Endodermal cell (in vitro differentiated cells): ENCODE measurements at regions not wholly inside any gene's neighbourhood (a gene's known extent, or its start where the extent isn't known, plus 50 kb on each side); places are given as distances from the start of the nearest gene placed in this dataset.
"Not testable (repeated sequence)": the region's sequence is repeated elsewhere in the genome, so short reads cannot be mapped to it uniquely, and the experiment has no call there.

ENCODE experiments used
- DNase-seq: peaks from one replicate; pipeline ENCODE4 v3.0.0-alpha.2; 2017
- H3K27ac ChIP-seq: 2 replicates; pipeline ENCODE4 v1.5.1; 2013; ENCODE audit warnings: mild to moderate bottlenecking, low read depth, low read length, moderate library complexity
- H3K27me3 ChIP-seq: 2 replicates; pipeline ENCODE4 v1.6.1; 2013; ENCODE audit warnings: mild to moderate bottlenecking, low read length, moderate library complexity; ENCODE audit not compliant: insufficient read depth, control insufficient read depth, poor library complexity, severe bottlenecking
- H3K36me3 ChIP-seq: 2 replicates; pipeline ENCODE4 v1.7.0; 2013; ENCODE audit warnings: mild to moderate bottlenecking, low read length, moderate library complexity; ENCODE audit not compliant: control insufficient read depth, insufficient read depth
- H3K4me1 ChIP-seq: one replicate; pipeline ENCODE4 v1.7.0; 2013; ENCODE audit warnings: low read length; ENCODE audit not compliant: control insufficient read depth, insufficient read depth
- H3K4me3 ChIP-seq: 2 replicates; pipeline ENCODE4 v1.5.1; 2013; ENCODE audit warnings: mild to moderate bottlenecking, low read length, moderate library complexity
- H3K9ac ChIP-seq: 2 replicates; pipeline ENCODE4 v1.6.1; 2013; ENCODE audit warnings: mild to moderate bottlenecking, low read length, moderate library complexity; ENCODE audit not compliant: poor library complexity, severe bottlenecking; ENCODE audit errors: extremely low read depth
- H3K9me3 ChIP-seq: 2 replicates; pipeline ENCODE4 v1.6.1; 2013; ENCODE audit warnings: mild to moderate bottlenecking, low read length, moderate library complexity; ENCODE audit not compliant: control insufficient read depth
- H3K27ac Mint-ChIP-seq: 2 replicates; pipeline ENCODE4 v1.8.0; 2020; ENCODE audit warnings: mixed read lengths
- H3K27me3 Mint-ChIP-seq: 2 replicates; pipeline ENCODE4 v1.8.0; 2021; ENCODE audit warnings: mild to moderate bottlenecking, mixed read lengths; ENCODE audit not compliant: insufficient read depth
- H3K36me3 Mint-ChIP-seq: 2 replicates; pipeline ENCODE4 v1.8.0; 2020; ENCODE audit warnings: low read depth, mixed read lengths
- H3K4me1 Mint-ChIP-seq: 2 replicates; pipeline ENCODE4 v1.8.0; 2020; ENCODE audit warnings: mixed read lengths
- H3K4me3 Mint-ChIP-seq: 2 replicates; pipeline ENCODE4 v1.8.0; 2020; ENCODE audit warnings: mild to moderate bottlenecking, moderate library complexity, mixed read lengths
- H3K9me3 Mint-ChIP-seq: 2 replicates; pipeline ENCODE4 v1.8.0; 2020; ENCODE audit warnings: mild to moderate bottlenecking, mixed read lengths
- WGBS, 2 experiments: methylation state at CpG; one replicate each; pipeline versions ENCODE4 v1.1.5 to v1.1.7; 2013; ENCODE audit warnings: missing lambda C conversion rate in 2 of 2, mixed read lengths in 1 of 2; ENCODE audit not compliant: insufficient coverage in 1 of 2, insufficient read length in 1 of 2; 5-methylcytosine and 5-hydroxymethylcytosine counted together
- TF ChIP-seq, protein P1 (sequence below): fragments of 200-600 bp; sonication (generic); conservative IDR thresholded peaks from 2 replicates; pipeline ENCODE4 v1.5.0; 2021; ENCODE audit warnings: antibody characterized with exemption, mild to moderate bottlenecking

DNA sequence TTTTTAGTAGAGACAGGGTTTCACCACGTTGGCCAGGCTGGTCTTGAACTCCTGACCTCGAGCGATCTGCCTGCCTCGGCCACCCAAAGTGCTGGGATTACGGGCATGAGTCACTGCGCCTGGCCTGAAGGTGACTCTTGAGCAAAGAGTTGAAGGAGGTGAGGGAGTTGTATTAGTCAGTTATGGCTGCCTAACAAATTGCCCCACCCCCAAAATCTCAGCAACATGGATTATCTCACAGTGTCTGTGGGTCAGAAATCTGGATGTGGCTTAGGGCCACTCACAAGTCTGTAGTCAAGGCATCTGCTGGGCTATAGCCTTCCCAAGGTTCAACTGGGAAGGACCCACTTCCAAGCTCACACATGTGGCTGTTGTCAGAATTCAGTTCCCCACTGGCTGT lies 52.8 kb upstream of the ADGRE5 start:
- Mint-ChIP-seq H3K4me3 (no peak overlapping the region), H3K36me3 (no peaks in the 10 kb centered on the region), H3K27me3 (no peaks in the 10 kb centered on the region), H3K4me1 (peaks cover 1% of the 10 kb centered on the region), H3K27ac (no peak overlapping the region), H3K9me3 (no peaks in the 10 kb centered on the region)
- H3K9ac ChIP-seq: no peak overlapping the region
- H3K27me3 ChIP-seq: no peaks in the 10 kb centered on the region
- WGBS, 2 experiments: 86 to 93% methylated on average over 4 to 6 of the region's 6 CpGs
- no peak overlapping the region for H3K4me3 ChIP-seq
- H3K36me3 ChIP-seq: no peaks in the 10 kb centered on the region
- no peak for DNase-seq
- TF ChIP-seq, protein P1, sequence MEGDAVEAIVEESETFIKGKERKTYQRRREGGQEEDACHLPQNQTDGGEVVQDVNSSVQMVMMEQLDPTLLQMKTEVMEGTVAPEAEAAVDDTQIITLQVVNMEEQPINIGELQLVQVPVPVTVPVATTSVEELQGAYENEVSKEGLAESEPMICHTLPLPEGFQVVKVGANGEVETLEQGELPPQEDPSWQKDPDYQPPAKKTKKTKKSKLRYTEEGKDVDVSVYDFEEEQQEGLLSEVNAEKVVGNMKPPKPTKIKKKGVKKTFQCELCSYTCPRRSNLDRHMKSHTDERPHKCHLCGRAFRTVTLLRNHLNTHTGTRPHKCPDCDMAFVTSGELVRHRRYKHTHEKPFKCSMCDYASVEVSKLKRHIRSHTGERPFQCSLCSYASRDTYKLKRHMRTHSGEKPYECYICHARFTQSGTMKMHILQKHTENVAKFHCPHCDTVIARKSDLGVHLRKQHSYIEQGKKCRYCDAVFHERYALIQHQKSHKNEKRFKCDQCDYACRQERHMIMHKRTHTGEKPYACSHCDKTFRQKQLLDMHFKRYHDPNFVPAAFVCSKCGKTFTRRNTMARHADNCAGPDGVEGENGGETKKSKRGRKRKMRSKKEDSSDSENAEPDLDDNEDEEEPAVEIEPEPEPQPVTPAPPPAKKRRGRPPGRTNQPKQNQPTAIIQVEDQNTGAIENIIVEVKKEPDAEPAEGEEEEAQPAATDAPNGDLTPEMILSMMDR: no peak
- no peak overlapping the region for H3K27ac ChIP-seq
- H3K4me1 ChIP-seq: no peaks in the 10 kb centered on the region
- no peaks in the 10 kb centered on the region for H3K9me3 ChIP-seq

DNA sequence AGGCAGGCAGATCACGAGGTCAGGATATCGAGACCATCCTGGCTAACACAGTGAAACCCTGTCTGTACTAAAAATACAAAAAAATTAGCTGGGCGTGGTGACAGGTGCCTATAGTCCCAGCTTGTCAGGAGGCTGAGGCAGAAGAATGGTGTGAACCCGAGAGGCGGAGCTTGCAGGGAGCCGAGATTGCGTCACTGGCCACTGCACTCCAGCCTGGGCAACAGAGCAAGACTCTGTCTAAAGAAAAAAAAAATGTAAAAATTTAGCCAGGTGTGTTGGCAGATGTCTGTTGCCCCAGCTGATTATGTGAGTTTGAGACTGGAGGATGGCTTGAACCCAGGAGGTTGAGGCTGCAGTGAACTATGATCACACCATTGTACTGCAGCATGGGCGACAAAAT lies 54.2 kb upstream of the ADGRE5 start:
- H3K36me3 Mint-ChIP-seq, H3K4me1 ChIP-seq, H3K4me1 Mint-ChIP-seq, H3K4me3 Mint-ChIP-seq, H3K27me3 ChIP-seq, DNase-seq, H3K27ac Mint-ChIP-seq, H3K36me3 ChIP-seq, H3K4me3 ChIP-seq, H3K27me3 Mint-ChIP-seq, H3K9me3 Mint-ChIP-seq, H3K9ac ChIP-seq, H3K9me3 ChIP-seq, H3K27ac ChIP-seq: not testable (repeated sequence)
- 93 to 94% methylated on average over 8 of the region's 8 CpGs for WGBS, 2 experiments

GRCh38 chr19:14325863-14326262 lies 55.4 kb upstream of the ADGRE5 start:
- Histone ChIP-seq H3K4me1 (no peaks in the 10 kb centered on the region), H3K27me3 (no peaks in the 10 kb centered on the region), H3K4me3 (no peak overlapping the region), H3K36me3 (no peaks in the 10 kb centered on the region), H3K9me3 (no peaks in the 10 kb centered on the region), H3K27ac (no peak overlapping the region), H3K9ac (no peak overlapping the region)
- Mint-ChIP-seq H3K9me3 (peaks cover 5% of the 10 kb centered on the region), H3K4me1 (no peaks in the 10 kb centered on the region), H3K36me3 (no peaks in the 10 kb centered on the region), H3K27me3 (no peaks in the 10 kb centered on the region), H3K27ac (no peak overlapping the region), H3K4me3 (no peak overlapping the region)
- DNase-seq: no peak
- WGBS, 2 experiments: 100% methylated on average over 1 of the region's 1 CpG; no CpG with 5 or more reads in 1 of the 2 experiments
- TF ChIP-seq, protein P1: no peak

- Mint-ChIP-seq H3K9me3 (peaks cover 10% of the 10 kb centered on the region), H3K36me3 (peaks cover under 1% of the 10 kb centered on the region), H3K27ac (no peak overlapping the region), H3K27me3 (no peaks in the 10 kb centered on the region), H3K4me1 (no peaks in the 10 kb centered on the region), H3K4me3 (no peak overlapping the region)
- Histone ChIP-seq H3K27me3 (no peaks in the 10 kb centered on the region), H3K4me3 (no peak overlapping the region), H3K27ac (no peak overlapping the region), H3K9me3 (no peaks in the 10 kb centered on the region), H3K36me3 (no peaks in the 10 kb centered on the region), H3K9ac (no peak overlapping the region), H3K4me1 (no peaks in the 10 kb centered on the region)
- 90 to 96% methylated on average over 3 of the region's 3 CpGs for WGBS, 2 experiments
- DNase-seq: no peak
- TF ChIP-seq, protein P1: no peak
Observed at GRCh38 chr19:14325134-14325533, 56.1 kb upstream of the ADGRE5 start.
